ENCODE measurements at regions not wholly inside any gene's neighbourhood (a gene's known extent, or its start where the extent isn't known, plus 50 kb on each side); places are given as distances from the start of the nearest gene placed in this dataset.

- TF ChIP-seq NCOA4 (IDR thresholded peaks at IDR 0.05; ENCODE audit: partially characterized antibody), result no peak
- TF ChIP-seq SRSF1 (IDR thresholded peaks at IDR 0.05; ENCODE audit: low read depth, low read length), result no peak
- no peak for TF ChIP-seq ZNF263 (CRISPR knock-in tag; IDR thresholded peaks at IDR 0.05; ENCODE audit: borderline replicate concordance)
- no peak for TF ChIP-seq CREB1 (IDR thresholded peaks at IDR 0.05)
- TF ChIP-seq CREB1 (CRISPR knock-in tag; IDR thresholded peaks at IDR 0.05), result no peak
- no peak for TF ChIP-seq EP300 (IDR thresholded peaks at IDR 0.05; ENCODE audit: low read length)
- TF ChIP-seq, protein P1, sequence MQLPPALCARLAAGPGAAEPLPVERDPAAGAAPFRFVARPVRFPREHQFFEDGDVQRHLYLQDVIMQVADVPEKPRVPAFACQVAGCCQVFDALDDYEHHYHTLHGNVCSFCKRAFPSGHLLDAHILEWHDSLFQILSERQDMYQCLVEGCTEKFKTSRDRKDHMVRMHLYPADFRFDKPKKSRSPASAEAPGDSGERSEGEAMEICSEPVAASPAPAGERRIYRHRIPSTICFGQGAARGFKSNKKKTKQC (CRISPR knock-in tag; IDR thresholded peaks at IDR 0.05), result no peak
- TF ChIP-seq ZNF197 (CRISPR knock-in tag; IDR thresholded peaks at IDR 0.05; ENCODE audit: low read depth), result no peak
- no peak for TF ChIP-seq MED1 (CRISPR knock-in tag; IDR thresholded peaks at IDR 0.05; ENCODE audit: borderline replicate concordance)
- no peak for TF ChIP-seq HDGF (IDR thresholded peaks at IDR 0.05)
- no peak for TF ChIP-seq MTF1 (CRISPR knock-in tag; IDR thresholded peaks at IDR 0.05; ENCODE audit: borderline replicate concordance)
- TF ChIP-seq ARID3B (CRISPR knock-in tag; IDR thresholded peaks at IDR 0.05; ENCODE audit: borderline replicate concordance), result no peak
- TF ChIP-seq ZFPM2 (CRISPR knock-in tag; IDR thresholded peaks at IDR 0.05), result no peak
- TF ChIP-seq ZZZ3 (IDR thresholded peaks at IDR 0.05), result no peak
- no peak for TF ChIP-seq TRIM28 (IDR thresholded peaks at IDR 0.05)
- no peak for TF ChIP-seq ZSCAN32 (CRISPR knock-in tag; IDR thresholded peaks at IDR 0.05)
- TF ChIP-seq NONO (IDR thresholded peaks at IDR 0.05; ENCODE audit: low read depth in 2 of 2, low read length in 1 of 2), result no peak
- TF ChIP-seq ZNF77 (CRISPR knock-in tag; IDR thresholded peaks at IDR 0.05), result no peak
- H3K4me2 ChIP-seq (ENCODE audit: insufficient read depth, low read length), result no peak overlapping the region
- ChIA-PET CTCF (ENCODE audit: low intra/inter-chr PET ratio) (no interaction called here), POLR2A (no interaction called here)
- no peaks in the 10 kb centered on the region for H3K27me3 ChIP-seq (ENCODE audit: control insufficient read depth in 2 of 2, insufficient read depth in 2 of 2, low read length in 2 of 2)
- ATAC-seq (no peak), FAIRE-seq (no peak), DNase-seq (ENCODE audit: extremely low read depth in 1 of 4, low spot score in 3 of 4) (no peak)
- no peaks in the 10 kb centered on the region for H3K9me3 ChIP-seq (replicated peaks; ENCODE audit: control insufficient read depth, insufficient read depth, low read depth, low read length)
- no peaks in the 10 kb centered on the region for H3K4me1 ChIP-seq (replicated peaks in 1 of 2; ENCODE audit: control insufficient read depth in 2 of 2, insufficient read depth in 2 of 2, low read length in 2 of 2)
- H4K20me1 ChIP-seq (replicated peaks; ENCODE audit: control insufficient read depth, insufficient read depth, low read length), result no peaks in the 10 kb centered on the region
- H3K4me3 ChIP-seq, result no peak overlapping the region
- H2AFZ ChIP-seq (ENCODE audit: low read depth, low read length), result no peak overlapping the region
- no TSS peak for BruUV-seq (replicated peaks)
- no peaks in the 10 kb centered on the region for H3K9me1 ChIP-seq (ENCODE audit: control insufficient read depth, insufficient read depth, low read length)
- H3K9ac ChIP-seq (ENCODE audit: insufficient read depth in 1 of 2, low read depth in 2 of 2, low read length in 2 of 2), result no peak overlapping the region
- 0% methylated on average over 2 of the region's 2 CpGs for WGBS (ENCODE audit: insufficient coverage, low coverage, missing lambda C conversion rate)
- H3K36me3 ChIP-seq (ENCODE audit: control insufficient read depth, insufficient read depth, low read length), result no peaks in the 10 kb centered on the region
- intact Hi-C loops (cut with micrococcal nuclease) (no loop called here), in situ Hi-C loops (cut with MboI) (no loop called here)
- H3K79me2 ChIP-seq (ENCODE audit: control insufficient read depth, insufficient read depth, low read length), result no peaks in the 10 kb centered on the region
- no peak overlapping the region for H3K27ac ChIP-seq (ENCODE audit: extremely low read depth, low read depth, low read length)
Observed at GRCh38 chr14:25274529-25274928, 224.6 kb upstream of the STXBP6 start.

All from K562 (cell line).